HepG2 (cell line): ENCODE measurements at regions not wholly inside any gene's neighbourhood (a gene's known extent, or its start where the extent isn't known, plus 50 kb on each side); places are given as distances from the start of the nearest gene placed in this dataset.
A peak's percentile ranks its signal among the peaks of the same experiment; 100 is the strongest.

ENCODE experiments used
- ATAC-seq: fragments of 200-7000 bp; cut with Tn5 transposase; 3 replicates; pipeline ENCODE4 v1.9.1; 2020; ENCODE audit warnings: mild to moderate bottlenecking, moderate library complexity
- BruUV-seq: library from RNA; stranded (reverse); fragments of 400-500 nt; replicated peaks from 2 replicates; lab custom pipeline; 2021; lab: Mats Ljungman, UMichigan
- CTCF ChIA-PET: fragments of 300-600 bp; formaldehyde crosslinking; extraction: SDS; loops from one replicate; lab custom pipeline; 2021; ENCODE audit warnings: low total read pairs, inconsistent platforms, low intra/inter-chr PET ratio; lab: Yijun Ruan, JAX
- POLR2A ChIA-PET: fragments of 350-600 bp; sonication (Branson Sonifier 250); formaldehyde crosslinking; loops from one replicate; lab custom pipeline; 2020; ENCODE audit warnings: antibody characterized with exemption, inconsistent platforms; lab: Yijun Ruan, JAX
- DNase-seq: peaks from one replicate; pipeline ENCODE4 v3.0.0-alpha.2; 2015; ENCODE audit warnings: low spot score
- FAIRE-seq: peaks from 3 replicates; lab custom pipeline; 2011; peaks lifted over from hg19 to GRCh38; lab: Jason Lieb, UNC
- H2AFZ ChIP-seq: one replicate; pipeline ENCODE4 v1.6.1; 2011; ENCODE audit warnings: low read length, inconsistent platforms
- H3K27ac ChIP-seq: fragments of 300-600 bp; 3 replicates; pipeline ENCODE4 v1.8.0; 2011; ENCODE audit warnings: mixed run types, mild to moderate bottlenecking, mixed read lengths, low read length, inconsistent platforms; ENCODE audit not compliant: insufficient read depth; ENCODE audit errors: extremely low read length
- H3K27me3 ChIP-seq, 2 experiments: fragments of 200-600 bp in 1 of 2; 2 replicates in 1 of 2; 3 replicates in 1 of 2; pipeline versions ENCODE4 v1.6.0 to v1.8.0; 2011; ENCODE audit warnings: low read length in 2 of 2, mild to moderate bottlenecking in 2 of 2, moderate library complexity in 2 of 2, inconsistent platforms in 1 of 2; ENCODE audit not compliant: insufficient read depth in 2 of 2, control insufficient read depth in 1 of 2
- H3K36me3 ChIP-seq, 2 experiments: fragments of 200-600 bp in 1 of 2; replicated peaks in 1 of 2; 2 replicates in 1 of 2; 3 replicates in 1 of 2; pipeline versions ENCODE4 v1.5.1 to v1.8.0; 2011; ENCODE audit warnings: low read length in 2 of 2, inconsistent platforms in 1 of 2; ENCODE audit not compliant: insufficient read depth in 2 of 2, control insufficient read depth in 1 of 2
- H3K4me1 ChIP-seq: 2 replicates; pipeline ENCODE4 v1.5.1; 2012; ENCODE audit warnings: low read length, inconsistent platforms; ENCODE audit not compliant: insufficient read depth
- H3K4me2 ChIP-seq: 2 replicates; pipeline ENCODE4 v1.6.0; 2011; ENCODE audit warnings: low read depth, low read length, inconsistent platforms
- H3K4me3 ChIP-seq, 3 experiments: fragments of 200-600 bp in 1 of 3; sonication (generic), shearing (Covaris generic) in 1 of 3; replicated peaks in 1 of 3; 2 replicates each; pipeline ENCODE4 v1.5.1; 2011 to 2016; ENCODE audit warnings: low read length in 3 of 3, inconsistent platforms in 2 of 3, low read depth in 2 of 3, mild to moderate bottlenecking in 2 of 3, control low read depth in 1 of 3, mixed read lengths in 1 of 3; ENCODE audit not compliant: insufficient read depth in 1 of 3
- H3K79me2 ChIP-seq: one replicate; pipeline ENCODE4 v1.6.1; 2011; ENCODE audit warnings: low read length, inconsistent platforms; ENCODE audit not compliant: insufficient read depth
- H3K9ac ChIP-seq: 2 replicates; pipeline ENCODE4 v1.6.0; 2011; ENCODE audit warnings: mild to moderate bottlenecking, low read depth, low read length, inconsistent platforms; ENCODE audit not compliant: insufficient read depth
- H3K9me3 ChIP-seq: 2 replicates; pipeline ENCODE4 v1.5.1; 2012; ENCODE audit warnings: mild to moderate bottlenecking, low read length
- H4K20me1 ChIP-seq: 2 replicates; pipeline ENCODE4 v1.6.0; 2011; ENCODE audit warnings: inconsistent platforms, mild to moderate bottlenecking, low read length, moderate library complexity; ENCODE audit not compliant: insufficient read depth
- FOSL2 ChIP-seq: sonication (generic); formaldehyde crosslinking; IDR thresholded peaks from 2 replicates; pipeline ENCODE4 v1.4.0; 2020; ENCODE audit warnings: missing genetic modification reagents
- PCBP2 ChIP-seq: fragments of 200-400 bp; formaldehyde crosslinking; optimal IDR thresholded peaks from 2 replicates; pipeline ENCODE3; 2018; ENCODE audit warnings: low read length, low read depth; ENCODE audit not compliant: poor library complexity, severe bottlenecking
- WGBS: methylation state at CpG from one replicate; pipeline ENCODE4 v1.1.6; 2017; ENCODE audit warnings: low lambda C conversion rate; 5-methylcytosine and 5-hydroxymethylcytosine counted together
- in situ Hi-C: cut with HindIII; loops from 2 replicates; pipeline ENCODE4 v1.10.0; 2017; ENCODE audit warnings: low pct_unique_long_range_greater_than_20kb; ENCODE audit not compliant: extremely low pct_ligation_motif_present
- intact Hi-C: fragments of 100-400 bp; cut with micrococcal nuclease; formaldehyde crosslinking; loops from one replicate; pipeline ENCODE4 v1.10.0; 2022; ENCODE audit not compliant: unreplicated experiment
- TF ChIP-seq, protein P1 (sequence below): sonication (generic); formaldehyde crosslinking; IDR thresholded peaks from 2 replicates; pipeline ENCODE4 v1.5.0; 2020; ENCODE audit warnings: mild to moderate bottlenecking, missing genetic modification reagents
- TF ChIP-seq, protein P2 (sequence below): sonication (generic); IDR thresholded peaks from 2 replicates; pipeline ENCODE4 v1.6.1; 2016; ENCODE audit warnings: low read depth, borderline replicate concordance

DNA sequence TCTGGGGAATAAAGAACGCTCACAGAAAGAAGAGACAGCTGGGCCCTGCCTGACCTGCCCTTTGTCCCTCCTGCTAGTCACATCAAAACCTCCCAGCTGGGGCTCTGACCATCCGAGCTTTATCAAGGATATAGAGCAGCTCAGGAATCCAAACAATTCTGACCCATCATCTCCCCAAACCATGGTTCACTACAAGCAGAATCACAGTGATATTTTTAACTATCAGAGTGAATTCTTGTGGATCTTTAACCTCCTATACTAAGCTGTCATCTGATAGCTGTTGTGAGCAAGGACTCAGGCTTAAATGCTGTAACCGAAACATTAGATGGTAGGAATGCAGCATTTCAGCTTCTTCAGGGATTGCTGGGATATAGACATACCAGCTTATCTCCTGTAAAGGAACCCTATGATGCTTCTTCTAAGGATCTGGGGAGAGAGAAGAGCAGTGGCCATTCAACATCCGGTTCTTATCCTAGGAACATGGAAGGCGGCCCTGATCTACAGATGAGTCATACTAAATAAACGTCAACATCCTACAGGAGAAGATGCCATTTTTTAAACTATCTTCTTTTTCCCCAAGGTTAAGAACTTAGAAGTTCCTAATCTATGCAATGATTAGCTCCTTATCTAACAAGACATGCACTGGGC, 84.7 kb upstream of the AKIP1 start:
- no TSS peak for BruUV-seq
- intact Hi-C loops: no loop called here
- 17% methylated on average over 5 of the region's 6 CpGs for WGBS
- H3K9me3 ChIP-seq: no peaks in the 10 kb centered on the region
- ATAC-seq: peak; percentile 82
- no peak for FAIRE-seq
- H3K27ac ChIP-seq: no peak overlapping the region
- peaks cover 1 to 3% of the 10 kb centered on the region in 2 experiments; a peak in 2 of 5 replicates for H3K27me3 ChIP-seq
- ChIA-PET POLR2A (no interaction called here), CTCF (no interaction called here)
- H3K4me2 ChIP-seq: 0 out of 2 replicates have a peak overlapping the region, but pooled peaks have one; percentile 5
- TF ChIP-seq PCBP2 (no peak), FOSL2 (CRISPR knock-in tag) (peak; percentile 55)
- TF ChIP-seq, protein P1, sequence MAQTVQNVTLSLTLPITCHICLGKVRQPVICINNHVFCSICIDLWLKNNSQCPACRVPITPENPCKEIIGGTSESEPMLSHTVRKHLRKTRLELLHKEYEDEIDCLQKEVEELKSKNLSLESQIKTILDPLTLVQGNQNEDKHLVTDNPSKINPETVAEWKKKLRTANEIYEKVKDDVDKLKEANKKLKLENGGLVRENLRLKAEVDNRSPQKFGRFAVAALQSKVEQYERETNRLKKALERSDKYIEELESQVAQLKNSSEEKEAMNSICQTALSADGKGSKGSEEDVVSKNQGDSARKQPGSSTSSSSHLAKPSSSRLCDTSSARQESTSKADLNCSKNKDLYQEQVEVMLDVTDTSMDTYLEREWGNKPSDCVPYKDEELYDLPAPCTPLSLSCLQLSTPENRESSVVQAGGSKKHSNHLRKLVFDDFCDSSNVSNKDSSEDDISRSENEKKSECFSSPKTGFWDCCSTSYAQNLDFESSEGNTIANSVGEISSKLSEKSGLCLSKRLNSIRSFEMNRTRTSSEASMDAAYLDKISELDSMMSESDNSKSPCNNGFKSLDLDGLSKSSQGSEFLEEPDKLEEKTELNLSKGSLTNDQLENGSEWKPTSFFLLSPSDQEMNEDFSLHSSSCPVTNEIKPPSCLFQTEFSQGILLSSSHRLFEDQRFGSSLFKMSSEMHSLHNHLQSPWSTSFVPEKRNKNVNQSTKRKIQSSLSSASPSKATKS (CRISPR knock-in tag): no peak
- TF ChIP-seq, protein P2, sequence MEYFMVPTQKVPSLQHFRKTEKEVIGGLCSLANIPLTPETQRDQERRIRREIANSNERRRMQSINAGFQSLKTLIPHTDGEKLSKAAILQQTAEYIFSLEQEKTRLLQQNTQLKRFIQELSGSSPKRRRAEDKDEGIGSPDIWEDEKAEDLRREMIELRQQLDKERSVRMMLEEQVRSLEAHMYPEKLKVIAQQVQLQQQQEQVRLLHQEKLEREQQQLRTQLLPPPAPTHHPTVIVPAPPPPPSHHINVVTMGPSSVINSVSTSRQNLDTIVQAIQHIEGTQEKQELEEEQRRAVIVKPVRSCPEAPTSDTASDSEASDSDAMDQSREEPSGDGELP: peak; percentile 72
- peak; percentile 25 for DNase-seq
- no peaks in the 10 kb centered on the region for H3K36me3 ChIP-seq
- peaks cover 22% of the 10 kb centered on the region for H3K4me1 ChIP-seq
- in situ Hi-C loops: no loop called here
- no peaks in the 10 kb centered on the region for H3K79me2 ChIP-seq
- no peak overlapping the region for H2AFZ ChIP-seq
- H3K4me3 ChIP-seq: no peak overlapping the region
- no peak overlapping the region for H3K9ac ChIP-seq
- H4K20me1 ChIP-seq: no peaks in the 10 kb centered on the region
